ENCODE measurements at regions not wholly inside any gene's neighbourhood (a gene's known extent, or its start where the extent isn't known, plus 50 kb on each side); places are given as distances from the start of the nearest gene placed in this dataset.

- Histone ChIP-seq H3K27me3 (ENCODE audit: control insufficient read depth, insufficient read depth, low read length) (no peaks in the 10 kb centered on the region), H3K4me1 (ENCODE audit: control insufficient read depth in 2 of 3, insufficient read depth in 2 of 3, low read depth in 1 of 3, low read length in 3 of 3) (no peaks in the 10 kb centered on the region), H3K36me3 (ENCODE audit: control insufficient read depth in 2 of 3, insufficient read depth in 3 of 3, low read length in 3 of 3) (no peaks in the 10 kb centered on the region), H3K9me3 (ENCODE audit: control insufficient read depth in 2 of 3, insufficient read depth in 1 of 3, low read length in 3 of 3) (no peaks in the 10 kb centered on the region), H3K27ac (ENCODE audit: low read depth in 2 of 2, low read length in 2 of 2) (no peak overlapping the region), H3K9ac (ENCODE audit: low read length in 3 of 3) (no peak overlapping the region), H3K4me3 (ENCODE audit: low read length in 3 of 3) (no peak overlapping the region)
- no peak for TF ChIP-seq CTCF (IDR thresholded peaks at IDR 0.05; ENCODE audit: borderline replicate concordance, extremely low read depth, insufficient read depth)
- DNase-seq (peak in 1 of 5 donors; percentile 6), FAIRE-seq (peak; percentile 6)
- intact Hi-C loops (cut with DNase I) = no loop called here
Measured at GRCh38 chr4:116862592-116862991, 222.8 kb downstream of the TRAM1L1 start.

GRCh38 chr4:116860891-116861290 lies 224.5 kb downstream of the TRAM1L1 start:
- Histone ChIP-seq H3K27ac (ENCODE audit: low read depth in 2 of 2, low read length in 2 of 2) (no peak overlapping the region), H3K9me3 (ENCODE audit: control insufficient read depth in 2 of 3, insufficient read depth in 1 of 3, low read length in 3 of 3) (no peaks in the 10 kb centered on the region), H3K4me1 (ENCODE audit: control insufficient read depth in 2 of 3, insufficient read depth in 2 of 3, low read depth in 1 of 3, low read length in 3 of 3) (no peaks in the 10 kb centered on the region), H3K36me3 (ENCODE audit: control insufficient read depth in 2 of 3, insufficient read depth in 3 of 3, low read length in 3 of 3) (no peaks in the 10 kb centered on the region), H3K4me3 (ENCODE audit: low read length in 3 of 3) (no peak overlapping the region), H3K27me3 (ENCODE audit: control insufficient read depth, insufficient read depth, low read length) (no peaks in the 10 kb centered on the region), H3K9ac (ENCODE audit: low read length in 3 of 3) (no peak overlapping the region)
- DNase-seq = no peak
- TF ChIP-seq CTCF (IDR thresholded peaks at IDR 0.05; ENCODE audit: borderline replicate concordance, extremely low read depth, insufficient read depth) = no peak
- intact Hi-C loops (cut with DNase I) = no loop called here
- FAIRE-seq = no peak

GRCh38 chr4:116849620-116850019 lies 235.8 kb downstream of the TRAM1L1 start:
- Histone ChIP-seq H3K36me3 (ENCODE audit: control insufficient read depth in 2 of 3, insufficient read depth in 3 of 3, low read length in 3 of 3) (no peaks in the 10 kb centered on the region), H3K9me3 (ENCODE audit: control insufficient read depth in 2 of 3, insufficient read depth in 1 of 3, low read length in 3 of 3) (no peaks in the 10 kb centered on the region), H3K4me3 (ENCODE audit: low read length in 3 of 3) (no peak overlapping the region), H3K27ac (ENCODE audit: low read depth in 2 of 2, low read length in 2 of 2) (no peak overlapping the region), H3K4me1 (ENCODE audit: control insufficient read depth in 2 of 3, insufficient read depth in 2 of 3, low read depth in 1 of 3, low read length in 3 of 3) (no peaks in the 10 kb centered on the region), H3K9ac (ENCODE audit: low read length in 3 of 3) (no peak overlapping the region), H3K27me3 (ENCODE audit: control insufficient read depth, insufficient read depth, low read length) (no peaks in the 10 kb centered on the region)
- FAIRE-seq (no peak), DNase-seq (no peak)
- intact Hi-C loops (cut with DNase I) = no loop called here
- peak; percentile 29 for TF ChIP-seq CTCF (IDR thresholded peaks at IDR 0.05; ENCODE audit: borderline replicate concordance, extremely low read depth, insufficient read depth)

GRCh38 chr4:116847616-116848015 lies 237.8 kb downstream of the TRAM1L1 start:
- no peak for FAIRE-seq
- H3K9ac ChIP-seq (ENCODE audit: low read length in 3 of 3) = no peak overlapping the region
- H3K27ac ChIP-seq (ENCODE audit: low read depth in 2 of 2, low read length in 2 of 2) = no peak overlapping the region
- intact Hi-C loops (cut with DNase I) = no loop called here
- H3K27me3 ChIP-seq (ENCODE audit: control insufficient read depth, insufficient read depth, low read length) = no peaks in the 10 kb centered on the region
- H3K36me3 ChIP-seq (ENCODE audit: control insufficient read depth in 2 of 3, insufficient read depth in 3 of 3, low read length in 3 of 3) = no peaks in the 10 kb centered on the region
- H3K4me1 ChIP-seq (ENCODE audit: control insufficient read depth in 2 of 3, insufficient read depth in 2 of 3, low read depth in 1 of 3, low read length in 3 of 3) = no peaks in the 10 kb centered on the region
- H3K4me3 ChIP-seq (ENCODE audit: low read length in 3 of 3) = no peak overlapping the region
- DNase-seq = no peak
- no peak for TF ChIP-seq CTCF (IDR thresholded peaks at IDR 0.05; ENCODE audit: borderline replicate concordance, extremely low read depth, insufficient read depth)
- no peaks in the 10 kb centered on the region for H3K9me3 ChIP-seq (ENCODE audit: control insufficient read depth in 2 of 3, insufficient read depth in 1 of 3, low read length in 3 of 3)

Data from kidney (tissue), 13 donors.